ENCODE measurements at regions not wholly inside any gene's neighbourhood (a gene's known extent, or its start where the extent isn't known, plus 50 kb on each side); places are given as distances from the start of the nearest gene placed in this dataset.

DNA sequence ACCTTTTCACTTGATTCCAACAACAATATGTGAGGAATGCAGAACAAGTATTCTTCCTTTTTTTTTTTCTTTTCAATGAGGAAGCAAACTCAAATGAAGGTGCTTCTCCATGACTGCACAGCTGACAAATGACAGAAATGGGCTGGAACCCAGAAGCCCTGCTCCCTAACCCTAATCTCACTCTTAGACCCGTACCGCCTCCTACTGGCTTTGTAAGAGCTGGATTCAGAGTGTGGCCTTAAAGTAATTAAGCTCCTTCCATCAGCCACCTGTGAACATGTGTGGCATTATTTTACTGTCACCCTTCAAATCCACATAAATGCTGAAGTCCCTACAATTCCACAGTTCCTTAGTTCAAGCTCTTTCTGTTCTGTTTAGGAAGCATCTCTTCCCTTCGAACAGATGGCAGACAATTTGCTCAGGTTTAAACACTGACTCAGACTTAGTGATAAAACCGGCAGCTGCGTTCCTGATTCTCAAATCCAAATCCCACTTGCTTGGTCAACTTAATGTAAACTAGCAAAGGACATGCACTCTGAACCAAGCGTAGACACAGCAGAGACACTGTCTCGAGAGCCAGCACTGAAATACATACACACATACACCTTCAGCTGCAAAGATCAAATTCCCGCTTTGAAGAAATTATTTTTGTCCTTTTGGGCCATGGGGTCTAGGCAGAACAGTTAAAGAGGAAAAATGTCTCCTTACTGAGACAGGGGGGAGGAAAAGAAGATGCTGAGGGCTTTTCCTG, 316.7 kb upstream of the TLE4 start:
- no peak for DNase-seq

DNA sequence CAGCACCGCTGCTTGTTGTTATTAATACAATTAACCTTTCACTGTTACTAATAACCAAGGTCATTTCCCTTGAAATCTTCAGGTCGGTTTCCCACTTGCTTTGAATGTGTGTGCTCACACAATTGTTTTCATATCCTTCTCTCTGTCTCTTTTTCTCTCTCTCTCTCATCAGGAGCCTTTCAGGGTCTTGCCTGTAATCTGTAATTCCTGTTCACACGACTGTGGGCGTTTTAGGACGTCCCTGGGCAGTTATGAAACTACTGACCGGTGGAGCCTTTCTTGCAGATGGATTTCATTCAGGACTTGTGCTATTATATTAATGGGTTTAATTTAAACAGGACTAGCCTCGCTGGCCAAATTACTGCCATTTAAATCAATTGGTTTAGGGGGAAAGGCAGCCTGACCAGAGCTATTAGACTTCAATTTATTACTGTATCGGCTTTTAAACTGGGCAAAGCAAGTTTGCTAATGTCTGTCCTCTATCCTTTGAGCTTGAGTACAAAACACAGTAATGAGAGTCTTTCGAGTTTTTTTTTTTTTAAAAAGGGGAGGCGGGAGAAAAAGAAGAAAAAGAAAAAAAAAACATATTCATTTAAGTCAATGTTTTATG, 316.0 kb upstream of the TLE4 start:
- no peak for DNase-seq

DNA sequence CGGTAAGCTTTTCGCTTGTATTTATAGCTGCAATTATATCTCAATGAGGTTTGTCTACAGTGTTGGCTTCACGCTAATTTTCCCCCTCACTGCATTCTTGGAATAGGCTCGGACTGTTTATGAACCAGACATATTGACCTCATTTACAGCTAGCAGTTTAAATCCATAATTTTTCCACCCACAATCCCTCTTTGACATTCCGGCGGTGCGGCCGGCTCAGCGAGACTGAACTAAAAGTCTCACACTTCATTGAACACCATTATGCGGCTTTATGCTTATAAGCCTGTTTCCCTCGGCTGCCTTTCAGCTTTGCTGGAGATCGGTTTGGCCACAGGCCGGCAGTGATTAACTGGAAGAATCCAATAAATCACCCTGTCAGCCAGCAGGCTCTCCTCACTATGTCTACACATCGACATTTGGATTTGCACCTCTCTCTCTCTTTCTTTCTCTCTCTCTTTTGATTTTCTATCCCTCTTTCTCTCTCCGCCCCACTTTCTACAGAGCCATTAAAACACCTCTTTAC, 315.0 kb upstream of the TLE4 start:
- DNase-seq, result no peak

DNA sequence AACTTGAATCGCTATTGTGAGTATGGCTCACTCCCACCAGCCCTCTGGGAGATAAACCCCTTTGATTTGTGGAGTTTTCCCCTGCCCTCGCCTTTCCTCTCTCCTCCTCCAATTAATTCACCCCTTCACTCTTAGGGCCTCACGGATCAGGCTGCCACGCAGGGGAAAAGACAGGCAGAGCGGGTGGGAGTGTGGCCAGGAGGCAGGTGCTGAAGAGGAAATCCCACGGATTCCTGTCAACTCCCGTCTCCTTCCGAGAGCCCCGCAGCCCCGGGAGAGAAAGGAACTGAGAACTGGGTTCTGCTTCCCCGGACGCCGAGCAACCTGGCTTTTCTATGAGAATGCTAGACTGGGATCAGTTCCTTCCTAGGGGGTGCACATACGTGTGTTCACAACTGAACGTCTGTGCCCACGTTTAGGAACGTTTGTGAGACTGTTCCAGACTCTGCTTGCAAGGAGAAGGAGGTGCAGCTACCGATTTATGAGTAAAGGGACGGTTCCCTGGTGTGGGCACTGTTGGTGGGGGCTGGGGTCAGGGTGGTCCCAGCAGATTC, 314.5 kb upstream of the TLE4 start:
- DNase-seq, result no peak

DNA sequence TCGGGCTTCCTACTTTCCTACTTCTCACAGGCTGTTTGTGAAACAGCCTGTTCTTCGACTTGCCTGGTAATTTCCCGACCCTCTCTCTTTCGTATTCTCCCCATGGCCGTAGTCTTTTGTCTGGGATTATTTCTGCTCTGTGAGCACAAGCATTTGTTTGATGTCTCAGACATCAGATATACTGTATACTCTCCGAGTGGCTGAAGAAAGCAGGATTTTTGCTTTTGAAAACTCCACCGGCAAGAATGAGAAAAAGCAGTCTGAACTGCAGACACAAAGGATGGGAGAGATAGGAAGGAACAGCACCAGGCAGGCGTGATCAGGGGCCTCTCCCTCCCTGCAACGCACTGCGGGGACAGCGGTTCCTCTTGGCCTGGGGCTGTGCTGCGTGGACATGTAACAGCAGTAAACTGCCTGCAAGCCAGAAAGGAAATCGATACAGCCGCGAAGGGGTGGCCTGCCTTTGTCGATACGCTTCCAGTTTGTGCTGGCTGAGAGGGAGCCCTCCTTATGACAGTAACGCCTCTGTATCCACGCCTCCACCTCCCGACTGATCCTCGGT, 313.9 kb upstream of the TLE4 start:
- DNase-seq, result no peak

- DNase-seq, result no peak
These were observed 311.9 kb upstream of the TLE4 start for GRCh38 chr9:79259858-79260257.

GRCh38 chr9:79263628-79264027, 308.1 kb upstream of the TLE4 start:
- no peak for DNase-seq

DNA sequence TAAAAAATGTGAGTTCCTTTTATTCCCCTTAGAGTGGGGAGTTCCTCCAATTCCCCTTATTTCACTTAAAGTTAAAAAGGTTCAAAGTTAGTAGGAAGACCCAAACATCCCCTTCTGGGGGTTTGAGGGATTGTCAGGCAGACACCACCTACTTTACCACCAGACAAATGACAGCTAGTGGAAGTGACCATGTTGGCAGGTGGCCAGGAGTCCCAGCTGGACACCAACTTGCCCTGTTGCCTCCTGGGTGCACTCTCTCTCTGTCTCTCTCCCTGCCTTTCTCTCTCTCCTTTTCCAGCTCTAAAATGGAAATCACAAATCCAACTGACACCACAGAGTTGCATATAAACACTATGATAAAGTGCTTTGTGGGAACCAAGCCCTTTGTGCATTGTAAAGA, 307.7 kb upstream of the TLE4 start:
- peak; percentile 16 for DNase-seq

DNA sequence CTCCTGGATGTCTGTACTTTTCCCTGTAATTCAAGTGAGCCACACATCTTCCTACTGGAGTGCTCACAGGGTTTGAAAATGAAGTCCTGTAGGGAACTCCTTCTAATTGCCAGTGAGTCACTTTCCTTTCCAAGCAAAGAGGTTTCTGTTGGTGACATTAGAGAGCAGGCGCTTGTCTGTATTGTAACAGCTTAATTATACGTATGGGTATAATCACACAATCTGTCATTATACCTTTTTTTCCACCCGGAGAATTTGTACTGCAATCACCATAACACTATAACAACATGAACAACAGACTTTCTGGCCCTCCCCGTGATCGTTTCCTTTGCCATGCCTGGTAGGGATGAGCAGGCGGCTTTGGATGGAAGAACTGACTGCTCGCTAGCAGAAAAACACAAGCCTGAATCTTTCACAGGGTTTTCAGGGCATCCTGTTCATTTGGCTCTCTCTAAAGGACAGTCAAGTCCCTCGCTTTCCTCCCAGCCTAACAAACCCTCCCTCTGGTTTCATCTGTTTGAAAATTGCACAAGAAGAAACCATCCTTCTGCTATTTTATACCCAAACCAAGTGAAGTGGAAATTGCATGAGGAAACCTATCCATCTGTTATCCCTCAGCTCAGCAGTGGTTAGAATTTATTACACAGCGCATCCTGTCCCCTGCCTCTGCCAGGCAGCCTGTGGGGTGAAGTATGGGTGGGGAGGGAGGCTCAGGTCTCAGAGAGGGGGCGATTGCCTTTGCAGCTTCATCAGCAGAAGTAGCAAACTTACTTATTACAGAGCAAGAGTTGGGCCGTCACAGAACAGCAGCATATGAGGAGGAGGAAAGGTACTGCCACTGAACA, 307.0 kb upstream of the TLE4 start:
- peak; percentile 27 for DNase-seq

- DNase-seq, result no peak
These were observed 304.8 kb upstream of the TLE4 start for GRCh38 chr9:79266986-79267385.

DNA sequence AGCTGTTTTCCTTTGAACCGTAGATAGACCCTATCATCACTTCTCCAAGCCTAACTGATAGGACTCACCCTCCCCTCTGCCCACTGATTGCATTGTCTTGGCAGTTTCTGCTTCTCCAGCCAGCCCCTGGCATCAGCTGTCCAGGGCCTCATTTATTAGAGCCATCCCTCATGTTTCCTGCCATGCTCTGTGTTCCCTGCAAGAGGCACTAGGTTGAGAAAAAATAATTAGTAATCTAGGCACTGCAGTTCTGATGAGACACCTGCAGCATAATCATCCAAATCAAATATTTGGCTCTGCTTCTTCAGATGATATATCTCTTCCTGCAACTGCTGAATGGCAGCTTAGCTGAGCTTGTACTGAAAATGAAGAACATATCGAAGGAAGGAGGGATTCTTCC, 303.0 kb upstream of the TLE4 start:
- no peak for DNase-seq

- DNase-seq, result no peak
These were observed 298.5 kb upstream of the TLE4 start for GRCh38 chr9:79273311-79273710.

DNA sequence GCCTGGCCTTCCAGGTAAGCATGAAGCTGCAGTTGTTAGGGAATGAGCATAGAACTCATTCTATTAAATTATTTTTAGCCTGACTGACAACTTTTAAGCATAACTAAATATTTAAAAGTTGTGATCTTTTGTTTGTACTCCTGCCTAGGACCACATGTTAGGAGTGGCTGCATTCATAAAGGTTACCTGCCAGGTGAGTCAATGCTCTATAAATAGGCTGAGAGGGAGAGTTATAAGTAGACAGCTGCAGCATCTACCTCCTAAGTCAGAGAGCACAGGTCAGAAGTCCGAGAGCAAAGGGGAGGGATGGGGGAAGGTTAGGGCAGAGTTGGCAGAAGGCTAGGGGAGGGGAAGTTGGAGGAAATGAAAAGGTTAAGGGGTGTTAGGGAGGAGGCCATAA, 292.4 kb upstream of the TLE4 start:
- no peak for DNase-seq

DNA sequence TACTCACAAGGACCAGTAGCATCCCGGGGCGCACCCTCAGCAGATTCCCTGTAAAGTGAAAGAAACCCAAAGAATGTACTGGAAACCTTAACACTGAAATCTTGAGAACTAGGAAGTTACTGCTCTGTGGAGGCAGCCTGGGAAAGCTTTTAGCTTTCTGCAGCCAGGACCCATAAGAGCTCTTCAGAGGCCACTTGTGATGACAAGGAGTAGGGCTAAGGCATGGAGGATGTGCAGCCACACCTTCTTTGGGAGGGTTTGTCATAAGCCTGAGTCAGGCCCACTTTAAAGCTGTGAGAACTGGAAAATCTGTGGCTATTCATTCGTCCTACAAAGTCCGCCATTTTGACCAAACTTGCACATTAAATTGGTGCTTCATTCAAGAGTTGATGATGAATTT, 291.1 kb upstream of the TLE4 start:
- DNase-seq, result no peak

GRCh38 chr9:79284081-79284480, 287.7 kb upstream of the TLE4 start:
- no peak for DNase-seq

- DNase-seq, result no peak
These were observed 284.6 kb upstream of the TLE4 start for GRCh38 chr9:79286992-79287707.

DNA sequence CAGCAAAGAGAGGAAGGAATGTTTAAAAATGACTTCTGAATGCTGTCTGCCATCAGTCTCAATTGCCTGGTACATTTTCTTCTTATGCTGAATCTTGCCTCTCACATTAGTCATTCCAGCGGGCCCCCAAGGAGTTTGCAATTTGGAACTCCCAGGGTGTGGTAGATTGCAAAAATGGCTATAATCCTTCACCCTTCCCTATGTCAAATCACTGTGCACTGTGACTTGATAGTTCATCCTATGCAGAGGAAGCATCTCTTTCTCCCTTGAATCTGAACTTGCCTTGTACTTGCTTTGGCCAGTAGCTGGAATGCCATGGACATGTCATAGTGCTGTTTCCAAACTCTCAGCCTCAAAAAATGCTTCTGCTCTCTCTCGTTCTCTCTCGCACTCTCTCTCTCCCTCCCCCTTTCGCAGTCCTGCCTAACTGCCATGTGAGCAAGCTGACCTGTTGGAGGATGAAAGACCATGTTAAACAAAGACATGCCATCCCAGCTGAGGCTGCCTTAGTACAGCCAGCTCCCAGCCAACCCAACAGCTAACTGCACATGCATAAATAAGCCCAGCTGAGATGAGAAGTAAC, 284.0 kb upstream of the TLE4 start:
- no peak for DNase-seq

GRCh38 chr9:79289856-79290255, 281.9 kb upstream of the TLE4 start:
- no peak for DNase-seq

GRCh38 chr9:79292731-79293280, 279.0 kb upstream of the TLE4 start:
- no peak for DNase-seq

- DNase-seq, result no peak
These were observed 271.7 kb upstream of the TLE4 start for GRCh38 chr9:79300068-79300467.

DNA sequence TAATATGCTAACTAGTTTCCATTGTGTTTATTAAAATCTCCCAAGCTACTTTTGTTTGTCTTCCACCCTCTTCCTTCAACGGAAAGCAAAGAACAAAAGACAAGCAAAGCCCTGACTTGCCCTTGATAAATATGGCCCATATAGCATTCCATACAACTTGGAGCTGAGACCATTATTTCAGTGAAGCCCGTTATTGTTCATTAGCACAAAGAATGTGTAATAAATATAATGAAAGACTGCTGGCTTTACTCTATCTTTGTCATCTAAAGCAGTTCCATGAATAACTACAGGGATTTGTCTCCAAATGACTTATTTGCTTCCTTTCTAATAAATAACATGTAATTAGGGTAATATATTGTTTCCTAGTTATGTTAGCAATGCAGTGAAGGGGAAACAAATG, 270.7 kb upstream of the TLE4 start:
- no peak for DNase-seq

All from suppressor macrophage treated with lipopolysaccharide for 4 hours (primary cell).